RWPE2 (cell line): ENCODE measurements at regions not wholly inside any gene's neighbourhood (a gene's known extent, or its start where the extent isn't known, plus 50 kb on each side); places are given as distances from the start of the nearest gene placed in this dataset.

ENCODE experiments used
- ATAC-seq: fragments of 200-7000 bp; cut with Tn5 transposase; 3 replicates; pipeline ENCODE4 v1.9.1; 2021; ENCODE audit warnings: low read depth
- DNase-seq: peaks from one replicate; pipeline ENCODE4 v3.0.0-alpha.2; 2020; ENCODE audit warnings: low spot score
- H3K27ac ChIP-seq: fragments of 450-650 bp; 2 replicates; pipeline ENCODE4 v1.5.1; 2017; ENCODE audit warnings: mild to moderate bottlenecking; ENCODE audit not compliant: poor library complexity, severe bottlenecking
- H3K27me3 ChIP-seq: fragments of 250-450 bp; sonication (Bioruptor Pico); 2 replicates; pipeline ENCODE4 v1.5.1; 2021; ENCODE audit warnings: mild to moderate bottlenecking, moderate library complexity; ENCODE audit not compliant: insufficient read depth, poor library complexity, severe bottlenecking
- H3K36me3 ChIP-seq: fragments of 250-450 bp; sonication (Bioruptor Pico); 2 replicates; pipeline ENCODE4 v1.5.1; 2020; ENCODE audit warnings: low read depth, mild to moderate bottlenecking, moderate library complexity
- H3K4me1 ChIP-seq: fragments of 250-450 bp; sonication (Bioruptor Pico); 2 replicates; pipeline ENCODE4 v1.5.1; 2021; ENCODE audit warnings: mild to moderate bottlenecking, moderate library complexity; ENCODE audit not compliant: insufficient read depth, poor library complexity, severe bottlenecking
- H3K4me3 ChIP-seq: fragments of 250-450 bp; sonication (Bioruptor Pico); 2 replicates; pipeline ENCODE4 v1.5.1; 2021; ENCODE audit warnings: mild to moderate bottlenecking, moderate library complexity; ENCODE audit not compliant: severe bottlenecking
- H3K9me3 ChIP-seq: fragments of 250-450 bp; sonication (Bioruptor Pico); 2 replicates; pipeline ENCODE4 v1.5.1; 2021; ENCODE audit warnings: mild to moderate bottlenecking, moderate library complexity; ENCODE audit not compliant: severe bottlenecking
- TF ChIP-seq, protein P1 (sequence below): fragments of 450-650 bp; IDR thresholded peaks from one replicate; pipeline ENCODE4 v1.5.1; 2017; ENCODE audit warnings: mild to moderate bottlenecking, moderate library complexity; ENCODE audit not compliant: poor library complexity, severe bottlenecking

DNA sequence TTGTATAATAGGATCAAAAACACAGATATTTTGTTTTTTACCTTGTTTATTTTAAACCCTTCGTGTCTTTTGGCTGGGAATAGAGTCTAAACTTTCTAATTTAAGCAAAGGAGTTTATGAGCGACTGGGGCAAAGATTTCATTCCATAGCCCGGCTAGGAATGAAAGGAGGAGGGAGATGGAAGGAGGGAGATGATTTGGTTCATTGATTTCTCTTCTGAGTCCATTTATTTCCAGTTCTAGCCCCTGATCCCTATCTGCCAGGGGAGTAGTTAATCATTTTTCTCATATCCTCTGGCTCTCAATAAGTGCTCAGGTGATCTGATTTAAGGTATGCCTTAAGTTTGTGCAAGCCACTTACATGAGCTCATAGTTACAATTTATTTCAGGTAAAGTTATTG is 120.0 kb downstream of the SPRY1 start:
- Histone ChIP-seq H3K4me1 (no peaks in the 10 kb centered on the region), H3K27me3 (no peaks in the 10 kb centered on the region), H3K27ac (no peak overlapping the region), H3K36me3 (no peaks in the 10 kb centered on the region), H3K9me3 (no peaks in the 10 kb centered on the region), H3K4me3 (no peak overlapping the region)
- TF ChIP-seq, protein P1, sequence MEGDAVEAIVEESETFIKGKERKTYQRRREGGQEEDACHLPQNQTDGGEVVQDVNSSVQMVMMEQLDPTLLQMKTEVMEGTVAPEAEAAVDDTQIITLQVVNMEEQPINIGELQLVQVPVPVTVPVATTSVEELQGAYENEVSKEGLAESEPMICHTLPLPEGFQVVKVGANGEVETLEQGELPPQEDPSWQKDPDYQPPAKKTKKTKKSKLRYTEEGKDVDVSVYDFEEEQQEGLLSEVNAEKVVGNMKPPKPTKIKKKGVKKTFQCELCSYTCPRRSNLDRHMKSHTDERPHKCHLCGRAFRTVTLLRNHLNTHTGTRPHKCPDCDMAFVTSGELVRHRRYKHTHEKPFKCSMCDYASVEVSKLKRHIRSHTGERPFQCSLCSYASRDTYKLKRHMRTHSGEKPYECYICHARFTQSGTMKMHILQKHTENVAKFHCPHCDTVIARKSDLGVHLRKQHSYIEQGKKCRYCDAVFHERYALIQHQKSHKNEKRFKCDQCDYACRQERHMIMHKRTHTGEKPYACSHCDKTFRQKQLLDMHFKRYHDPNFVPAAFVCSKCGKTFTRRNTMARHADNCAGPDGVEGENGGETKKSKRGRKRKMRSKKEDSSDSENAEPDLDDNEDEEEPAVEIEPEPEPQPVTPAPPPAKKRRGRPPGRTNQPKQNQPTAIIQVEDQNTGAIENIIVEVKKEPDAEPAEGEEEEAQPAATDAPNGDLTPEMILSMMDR, result no peak
- ATAC-seq (no peak), DNase-seq (no peak)

GRCh38 chr4:123517176-123517575 is 120.6 kb downstream of the SPRY1 start:
- TF ChIP-seq, protein P1, result no peak
- H3K27ac ChIP-seq, result no peak overlapping the region
- no peaks in the 10 kb centered on the region for H3K4me1 ChIP-seq
- H3K36me3 ChIP-seq, result no peaks in the 10 kb centered on the region
- no peak overlapping the region for H3K4me3 ChIP-seq
- H3K27me3 ChIP-seq, result no peaks in the 10 kb centered on the region
- no peak for DNase-seq
- no peak for ATAC-seq
- no peaks in the 10 kb centered on the region for H3K9me3 ChIP-seq

DNA sequence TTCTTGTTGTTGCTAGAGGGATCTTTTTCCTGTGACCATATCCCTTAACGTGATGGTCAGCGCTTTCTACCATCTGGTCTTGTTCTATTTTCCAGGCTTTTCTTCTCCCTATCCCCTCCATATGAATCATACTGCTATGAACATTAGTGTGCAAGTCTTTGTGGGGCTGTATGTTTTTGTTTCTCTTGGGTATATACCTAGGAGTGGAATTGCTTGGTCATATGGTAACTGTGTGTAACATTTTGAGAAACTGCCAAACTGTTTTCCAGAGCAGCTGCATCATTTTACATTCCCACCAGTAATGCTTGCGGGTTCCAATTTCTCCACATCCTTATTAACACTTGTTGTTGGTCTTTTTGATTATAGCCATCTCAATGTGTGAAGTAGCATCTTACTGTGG is 121.4 kb downstream of the SPRY1 start:
- H3K27ac ChIP-seq, result no peak overlapping the region
- H3K9me3 ChIP-seq, result no peaks in the 10 kb centered on the region
- no peak for ATAC-seq
- TF ChIP-seq, protein P1, result no peak
- no peaks in the 10 kb centered on the region for H3K36me3 ChIP-seq
- no peaks in the 10 kb centered on the region for H3K27me3 ChIP-seq
- H3K4me3 ChIP-seq, result no peak overlapping the region
- DNase-seq, result no peak
- H3K4me1 ChIP-seq, result no peaks in the 10 kb centered on the region

- Histone ChIP-seq H3K27me3 (no peaks in the 10 kb centered on the region), H3K27ac (no peak overlapping the region), H3K9me3 (no peaks in the 10 kb centered on the region), H3K36me3 (no peaks in the 10 kb centered on the region), H3K4me3 (no peak overlapping the region), H3K4me1 (no peaks in the 10 kb centered on the region)
- no peak for ATAC-seq
- DNase-seq, result no peak
- TF ChIP-seq, protein P1, result no peak
Measured at GRCh38 chr4:123520325-123520724, 123.7 kb downstream of the SPRY1 start.

DNA sequence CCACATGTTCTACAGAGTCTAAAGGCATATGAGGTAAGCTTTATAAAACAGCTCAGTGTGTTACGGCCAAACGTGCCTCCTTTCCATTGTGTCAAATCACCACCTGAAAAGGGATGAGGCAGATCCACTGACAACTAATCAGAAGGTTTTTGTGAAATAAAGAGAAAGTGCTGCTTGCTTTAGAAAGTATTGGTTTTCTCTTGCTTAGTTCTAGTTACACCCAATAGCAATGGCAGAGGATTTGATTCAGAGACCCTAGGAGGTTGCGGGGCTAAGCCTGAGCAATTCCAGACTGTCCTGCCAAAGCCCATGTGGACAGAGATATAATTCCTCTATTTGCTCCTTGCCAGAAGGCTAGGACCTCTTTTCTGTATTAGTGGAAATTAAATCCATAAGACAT is 125.5 kb downstream of the SPRY1 start:
- Histone ChIP-seq H3K36me3 (no peaks in the 10 kb centered on the region), H3K27me3 (no peaks in the 10 kb centered on the region), H3K4me3 (no peak overlapping the region), H3K9me3 (no peaks in the 10 kb centered on the region), H3K4me1 (no peaks in the 10 kb centered on the region), H3K27ac (no peak overlapping the region)
- ATAC-seq (no peak), DNase-seq (no peak)
- TF ChIP-seq, protein P1, result no peak
